Body of pancreas (tissue), 4 donors: ENCODE measurements at regions not wholly inside any gene's neighbourhood (a gene's known extent, or its start where the extent isn't known, plus 50 kb on each side); places are given as distances from the start of the nearest gene placed in this dataset.

Experiments used
- ATAC-seq: fragments of 150-250 bp; one replicate; pipeline ENCODE4 v1.9.1; 2016
- DNase-seq, 4 donors: peaks; one replicate each; pipeline ENCODE4 v3.0.0-alpha.2; 2019
- H3K27ac ChIP-seq, 4 donors: fragments of 200-600 bp; sonication (generic); 1 replicate in 3 of 4; 2 replicates in 1 of 4; pipeline versions ENCODE4 v1.5.1 to v1.6.1; 2016 to 2019; ENCODE audit warnings: mild to moderate bottlenecking in 1 of 4, mixed read lengths in 1 of 4, moderate library complexity in 1 of 4
- H3K27me3 ChIP-seq, 2 donors: fragments of 200-600 bp; sonication (generic); one replicate each; pipeline ENCODE4 v1.6.0; 2016; ENCODE audit warnings: mild to moderate bottlenecking in 1 of 2
- H3K36me3 ChIP-seq, 2 donors: fragments of 200-600 bp; sonication (generic); replicated peaks in 1 of 2; 2 replicates each; pipeline ENCODE4 v1.5.1; 2016; ENCODE audit warnings: low read depth in 2 of 2; ENCODE audit not compliant: insufficient read depth in 1 of 2
- H3K4me1 ChIP-seq: fragments of 200-600 bp; sonication (generic); one replicate; pipeline ENCODE4 v1.6.0; 2016
- H3K4me3 ChIP-seq, 2 donors: fragments of 200-600 bp; sonication (generic); 1 replicate in 1 of 2; 2 replicates in 1 of 2; pipeline ENCODE4 v1.5.1; 2016 to 2019
- H3K9me3 ChIP-seq, 3 donors: fragments of 200-600 bp; sonication (generic); 1 replicate in 2 of 3; 2 replicates in 1 of 3; pipeline ENCODE4 v1.5.1; 2016
- POLR2A ChIP-seq, 3 donors: fragments of 450-650 bp; IDR thresholded peaks; one replicate each; pipeline ENCODE4 v1.6.1; 2016; ENCODE audit warnings: antibody characterized with exemption in 3 of 3, mild to moderate bottlenecking in 2 of 3
- WGBS, 2 donors: methylation state at CpG; one replicate each; pipeline ENCODE4 v1.1.5; 2017; 5-methylcytosine and 5-hydroxymethylcytosine counted together
- intact Hi-C: fragments of 100-400 bp; cut with DNase I; formaldehyde crosslinking; loops from one replicate; pipeline ENCODE4 v1.15.1; 2023
- TF ChIP-seq, protein P1 (sequence below), 7 experiments: fragments of 450-650 bp in 4 of 7; fragments of 200-600 bp in 3 of 7; sonication (generic) in 3 of 7; IDR thresholded peaks; one replicate each; pipeline ENCODE4 v1.5.1; 2016 to 2019; ENCODE audit warnings: antibody characterized with exemption in 7 of 7

DNA sequence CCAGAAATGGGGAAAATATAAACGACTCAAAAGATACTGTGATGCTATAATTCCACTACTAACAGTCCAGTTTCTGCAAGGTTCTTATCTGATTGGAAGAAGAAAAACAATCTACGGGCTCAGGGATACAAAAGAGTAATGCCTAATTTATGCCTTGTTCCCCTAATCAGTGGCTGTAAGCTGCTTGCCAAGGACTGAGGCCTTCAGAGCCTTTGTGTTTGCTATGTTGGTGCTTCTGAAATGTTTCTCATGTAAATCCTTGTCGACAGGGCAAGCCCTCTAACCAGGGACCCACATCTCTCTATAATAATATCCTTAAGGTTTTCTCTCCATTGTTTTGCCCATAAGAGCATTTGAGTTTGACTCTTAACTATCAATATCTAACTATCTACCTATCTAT is 89.7 kb upstream of the CLDN10 start:
- Histone ChIP-seq H3K36me3 (no peaks in the 10 kb centered on the region), H3K27me3 (no peaks in the 10 kb centered on the region), H3K9me3 (no peaks in the 10 kb centered on the region), H3K27ac (no peak overlapping the region), H3K4me3 (no peak overlapping the region), H3K4me1 (no peaks in the 10 kb centered on the region)
- no peak for TF ChIP-seq POLR2A (IDR thresholded peaks at IDR 0.05)
- TF ChIP-seq, protein P1, sequence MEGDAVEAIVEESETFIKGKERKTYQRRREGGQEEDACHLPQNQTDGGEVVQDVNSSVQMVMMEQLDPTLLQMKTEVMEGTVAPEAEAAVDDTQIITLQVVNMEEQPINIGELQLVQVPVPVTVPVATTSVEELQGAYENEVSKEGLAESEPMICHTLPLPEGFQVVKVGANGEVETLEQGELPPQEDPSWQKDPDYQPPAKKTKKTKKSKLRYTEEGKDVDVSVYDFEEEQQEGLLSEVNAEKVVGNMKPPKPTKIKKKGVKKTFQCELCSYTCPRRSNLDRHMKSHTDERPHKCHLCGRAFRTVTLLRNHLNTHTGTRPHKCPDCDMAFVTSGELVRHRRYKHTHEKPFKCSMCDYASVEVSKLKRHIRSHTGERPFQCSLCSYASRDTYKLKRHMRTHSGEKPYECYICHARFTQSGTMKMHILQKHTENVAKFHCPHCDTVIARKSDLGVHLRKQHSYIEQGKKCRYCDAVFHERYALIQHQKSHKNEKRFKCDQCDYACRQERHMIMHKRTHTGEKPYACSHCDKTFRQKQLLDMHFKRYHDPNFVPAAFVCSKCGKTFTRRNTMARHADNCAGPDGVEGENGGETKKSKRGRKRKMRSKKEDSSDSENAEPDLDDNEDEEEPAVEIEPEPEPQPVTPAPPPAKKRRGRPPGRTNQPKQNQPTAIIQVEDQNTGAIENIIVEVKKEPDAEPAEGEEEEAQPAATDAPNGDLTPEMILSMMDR (IDR thresholded peaks at IDR 0.05): no peak
- 59 to 65% methylated on average over 3 of the region's 3 CpGs for WGBS, 2 donors
- ATAC-seq (no peak), DNase-seq (no peak)
- intact Hi-C loops: no loop called here

DNA sequence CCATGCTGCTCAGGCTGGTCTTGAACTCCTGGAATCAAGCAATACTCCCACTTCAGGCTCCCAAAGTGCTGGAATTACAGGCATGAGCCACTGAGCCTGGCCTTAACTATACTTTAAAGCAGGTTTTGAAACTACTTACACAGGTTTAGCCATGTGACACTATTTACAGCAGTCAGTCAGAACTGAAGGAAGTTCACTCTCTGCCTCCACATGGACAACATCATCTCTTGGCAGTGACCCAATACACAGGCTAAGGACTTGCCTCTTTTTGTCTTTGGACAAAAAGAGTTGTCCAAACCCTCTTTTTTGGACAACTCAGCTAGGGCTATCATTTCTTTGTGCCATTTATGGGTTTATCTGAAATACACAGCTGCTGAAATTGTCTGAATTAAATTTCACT is 89.0 kb upstream of the CLDN10 start:
- DNase-seq: no peak
- H3K4me1 ChIP-seq: no peaks in the 10 kb centered on the region

DNA sequence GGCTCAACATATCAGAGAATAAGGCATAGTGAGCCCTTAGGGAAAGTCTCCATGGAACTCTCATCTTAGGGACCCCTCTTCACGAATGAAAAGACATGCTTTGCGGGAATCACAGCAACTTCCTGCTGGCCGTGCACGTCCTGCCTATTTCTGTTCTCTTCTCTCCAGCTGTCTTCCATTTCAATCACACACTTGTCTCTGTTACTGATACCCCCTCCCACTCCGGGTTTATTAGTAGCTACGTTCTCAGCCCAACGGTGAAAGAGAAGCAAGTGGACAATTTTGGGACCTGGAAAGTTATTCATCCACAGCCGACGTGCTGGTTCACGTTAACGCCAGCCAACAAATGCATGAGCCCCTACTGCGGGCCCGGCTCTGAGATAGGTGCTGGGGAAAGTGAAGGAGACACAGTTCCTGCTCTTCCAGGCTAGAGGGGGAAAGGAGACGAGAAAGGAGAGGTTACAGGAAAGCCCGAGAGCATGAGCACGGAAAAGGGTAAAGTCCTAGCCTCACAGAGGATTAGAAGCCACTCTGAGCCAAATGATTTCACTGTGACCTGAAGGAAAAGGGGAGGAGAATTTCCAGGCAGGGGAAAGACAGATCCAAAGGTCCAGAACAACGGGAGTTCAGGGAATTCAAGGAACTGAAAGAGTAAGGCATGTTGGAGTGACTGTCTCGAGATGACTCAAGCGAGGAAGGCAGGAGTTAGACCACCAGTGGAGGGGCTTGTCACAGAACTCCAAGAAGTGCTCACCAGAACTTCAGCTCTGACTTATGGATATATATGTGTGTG is 81.8 kb upstream of the CLDN10 start:
- H3K9me3 ChIP-seq: no peaks in the 10 kb centered on the region
- no peak for TF ChIP-seq POLR2A (IDR thresholded peaks at IDR 0.05)
- TF ChIP-seq, protein P1 (IDR thresholded peaks at IDR 0.05): no peak
- no peak for DNase-seq
- ATAC-seq: no peak
- no peaks in the 10 kb centered on the region for H3K4me1 ChIP-seq
- no peaks in the 10 kb centered on the region for H3K36me3 ChIP-seq
- no peaks in the 10 kb centered on the region for H3K27me3 ChIP-seq
- H3K27ac ChIP-seq: no peak overlapping the region
- intact Hi-C loops: no loop called here
- WGBS, 2 donors: 85 to 88% methylated on average over 19 of the region's 19 CpGs
- no peak overlapping the region for H3K4me3 ChIP-seq

More for the DNA sequence above, 89.0 kb upstream of the CLDN10 start:
- no peak overlapping the region for H3K4me3 ChIP-seq
- no peaks in the 10 kb centered on the region for H3K36me3 ChIP-seq
- no peaks in the 10 kb centered on the region for H3K27me3 ChIP-seq
- TF ChIP-seq, protein P1 (IDR thresholded peaks at IDR 0.05): no peak
- TF ChIP-seq POLR2A (IDR thresholded peaks at IDR 0.05): no peak
- intact Hi-C loops: no loop called here
- H3K27ac ChIP-seq: no peak overlapping the region
- no peaks in the 10 kb centered on the region for H3K9me3 ChIP-seq
- no peak for ATAC-seq

DNA sequence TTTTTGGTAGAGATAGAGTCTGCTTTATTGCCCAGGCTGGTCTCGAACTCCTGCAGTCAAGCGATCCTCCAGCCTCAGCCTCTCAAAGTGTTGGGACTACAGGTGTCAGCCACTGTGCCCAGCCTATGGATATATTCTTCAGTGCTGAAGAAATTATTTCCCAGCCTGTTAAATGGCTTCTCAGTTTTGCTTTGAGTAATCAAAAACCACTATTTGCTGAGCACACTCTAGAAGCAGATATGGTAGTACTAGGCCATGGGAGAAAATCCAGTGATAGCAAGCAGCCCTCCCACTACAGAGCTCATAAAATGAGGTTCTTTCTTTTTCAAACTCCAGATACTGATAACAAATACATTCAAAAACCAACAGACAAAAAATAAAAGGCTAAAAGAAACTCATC is 80.6 kb upstream of the CLDN10 start:
- Histone ChIP-seq H3K27ac (no peak overlapping the region), H3K36me3 (no peaks in the 10 kb centered on the region), H3K4me3 (no peak overlapping the region), H3K9me3 (no peaks in the 10 kb centered on the region), H3K4me1 (no peaks in the 10 kb centered on the region), H3K27me3 (no peaks in the 10 kb centered on the region)
- DNase-seq: no peak
- 90 to 100% methylated on average over 2 of the region's 2 CpGs for WGBS, 2 donors
- TF ChIP-seq POLR2A (IDR thresholded peaks at IDR 0.05): no peak
- TF ChIP-seq, protein P1 (IDR thresholded peaks at IDR 0.05): no peak
- intact Hi-C loops: no loop called here
- ATAC-seq: no peak

DNA sequence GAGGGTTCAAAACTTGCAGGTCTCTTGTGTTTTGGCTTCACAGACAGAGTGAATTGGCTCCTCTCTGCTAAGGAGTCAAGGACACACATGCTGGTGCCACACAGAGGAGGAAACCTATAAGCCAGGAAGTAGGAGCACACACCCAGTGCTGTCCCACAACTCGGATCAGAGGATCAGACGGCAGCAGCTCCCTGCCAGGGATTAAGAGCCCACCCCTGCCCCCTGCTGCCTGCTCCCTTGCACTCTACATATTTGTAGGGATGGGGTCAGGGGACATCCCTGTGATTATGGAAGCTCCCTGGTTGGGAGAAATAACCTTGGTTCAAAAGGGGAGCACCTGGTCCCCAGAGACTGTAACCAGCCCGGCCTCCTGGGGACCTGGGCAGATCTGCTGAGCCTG is 77.5 kb upstream of the CLDN10 start:
- H3K27me3 ChIP-seq: no peaks in the 10 kb centered on the region
- intact Hi-C loops: no loop called here
- TF ChIP-seq, protein P1 (IDR thresholded peaks at IDR 0.05): no peak
- TF ChIP-seq POLR2A (IDR thresholded peaks at IDR 0.05): no peak
- H3K9me3 ChIP-seq: no peaks in the 10 kb centered on the region
- WGBS, 2 donors: 92 to 100% methylated on average over 2 to 3 of the region's 3 CpGs
- no peak overlapping the region for H3K4me3 ChIP-seq
- ATAC-seq (no peak), DNase-seq (no peak)
- no peaks in the 10 kb centered on the region for H3K4me1 ChIP-seq
- H3K36me3 ChIP-seq: no peaks in the 10 kb centered on the region
- H3K27ac ChIP-seq: no peak overlapping the region
